GM23338 (cell line): ENCODE measurements at regions not wholly inside any gene's neighbourhood (a gene's known extent, or its start where the extent isn't known, plus 50 kb on each side); places are given as distances from the start of the nearest gene placed in this dataset.

ENCODE experiments used
- ATAC-seq: fragments of 200-7000 bp; cut with Tn5 transposase; 3 replicates; pipeline ENCODE4 v1.9.1; 2020
- DNase-seq: peaks from one replicate; pipeline ENCODE4 v3.0.0-alpha.2; 2015; ENCODE audit warnings: low spot score
- H2AFZ ChIP-seq: fragments of 200-600 bp; sonication (generic); 2 replicates; pipeline ENCODE4 v1.8.0; 2016; ENCODE audit warnings: antibody characterized with exemption, mild to moderate bottlenecking, moderate library complexity
- H3F3A ChIP-seq: fragments of 200-600 bp; sonication (generic); replicated peaks from 2 replicates; pipeline ENCODE4 v1.8.0; 2017; ENCODE audit warnings: antibody characterized with exemption, mixed run types, low read depth
- H3K27ac ChIP-seq: fragments of 200-600 bp; sonication (generic); 2 replicates; pipeline ENCODE4 v1.6.1; 2016; ENCODE audit warnings: low read depth
- H3K27me3 ChIP-seq: fragments of 200-600 bp; sonication (generic); 2 replicates; pipeline ENCODE4 v1.8.0; 2016; ENCODE audit warnings: mild to moderate bottlenecking, mixed run types, moderate library complexity; ENCODE audit not compliant: insufficient read depth
- H3K36me3 ChIP-seq: fragments of 200-600 bp; sonication (generic); 2 replicates; pipeline ENCODE4 v1.8.0; 2016; ENCODE audit warnings: mild to moderate bottlenecking; ENCODE audit not compliant: insufficient read depth
- H3K4me1 ChIP-seq: fragments of 200-600 bp; sonication (generic); 2 replicates; pipeline ENCODE4 v1.8.0; 2016; ENCODE audit warnings: mild to moderate bottlenecking, moderate library complexity; ENCODE audit not compliant: insufficient read depth
- H3K4me2 ChIP-seq: fragments of 200-600 bp; sonication (generic); 2 replicates; pipeline ENCODE4 v1.7.1; 2017; ENCODE audit warnings: mixed run types
- H3K4me3 ChIP-seq: fragments of 200-600 bp; sonication (generic); 2 replicates; pipeline ENCODE4 v1.6.1; 2016; ENCODE audit warnings: mixed run types
- H3K79me2 ChIP-seq: fragments of 200-600 bp; sonication (generic); replicated peaks from 2 replicates; pipeline ENCODE4 v1.8.0; 2017; ENCODE audit warnings: mild to moderate bottlenecking; ENCODE audit not compliant: insufficient read depth
- H3K9me2 ChIP-seq: fragments of 200-600 bp; sonication (generic); 2 replicates; pipeline ENCODE4 v1.8.0; 2017; ENCODE audit not compliant: insufficient read depth
- H4K20me1 ChIP-seq: fragments of 200-600 bp; sonication (generic); replicated peaks from 2 replicates; pipeline ENCODE4 v1.8.0; 2017; ENCODE audit warnings: mild to moderate bottlenecking; ENCODE audit not compliant: insufficient read depth
- H3K27ac Mint-ChIP-seq: 2 replicates; pipeline ENCODE4 v1.8.0; 2020; ENCODE audit warnings: inconsistent platforms, mild to moderate bottlenecking, moderate library complexity, mixed read lengths
- H3K27me3 Mint-ChIP-seq: 3 replicates; pipeline ENCODE4 v1.8.0; 2022; ENCODE audit warnings: low read depth, mild to moderate bottlenecking, moderate library complexity, mixed read lengths, inconsistent platforms; ENCODE audit not compliant: insufficient read depth, poor library complexity
- H3K36me3 Mint-ChIP-seq: 3 replicates; pipeline ENCODE4 v1.8.0; 2021; ENCODE audit warnings: low read depth, mild to moderate bottlenecking, inconsistent platforms, moderate library complexity, mixed read lengths
- H3K4me1 Mint-ChIP-seq: 3 replicates; pipeline ENCODE4 v1.8.0; 2020; ENCODE audit warnings: mild to moderate bottlenecking, inconsistent platforms, mixed read lengths
- H3K4me3 Mint-ChIP-seq: 3 replicates; pipeline ENCODE4 v1.8.0; 2021; ENCODE audit warnings: moderate library complexity, mild to moderate bottlenecking, inconsistent platforms, mixed read lengths
- H3K9me3 Mint-ChIP-seq: 3 replicates; pipeline ENCODE4 v1.8.0; 2020; ENCODE audit warnings: moderate library complexity, mild to moderate bottlenecking, inconsistent platforms, mixed read lengths
- CREB1 ChIP-seq: fragments of 250-450 bp; sonication (Bioruptor Pico); IDR thresholded peaks from 2 replicates; pipeline ENCODE4 v1.5.0; 2020; ENCODE audit warnings: low read depth, mild to moderate bottlenecking, moderate library complexity
- CTCF ChIP-seq, 2 experiments: fragments of 200-600 bp in 1 of 2; sonication (generic) in 1 of 2; conservative IDR thresholded peaks; 2 replicates each; pipeline versions ENCODE4 v1.5.1 to v1.6.1; 2016 to 2017; ENCODE audit warnings: antibody characterized with exemption in 2 of 2, low read depth in 2 of 2, mild to moderate bottlenecking in 2 of 2, moderate library complexity in 1 of 2
- EZH2 ChIP-seq: fragments of 200-600 bp; sonication (generic); IDR thresholded peaks from one replicate; pipeline ENCODE4 v1.8.0; 2017; ENCODE audit warnings: antibody characterized with exemption, mild to moderate bottlenecking, low read depth; ENCODE audit not compliant: unreplicated experiment
- EZH2phosphoT487 ChIP-seq: fragments of 200-600 bp; sonication (generic); IDR thresholded peaks from one replicate; pipeline ENCODE4 v1.8.1; 2018; ENCODE audit warnings: antibody characterized with exemption; ENCODE audit not compliant: unreplicated experiment
- JUNB ChIP-seq: IDR thresholded peaks from one replicate; pipeline ENCODE4 v1.6.1; 2016; ENCODE audit warnings: antibody characterized with exemption; ENCODE audit not compliant: unreplicated experiment
- NANOG ChIP-seq: IDR thresholded peaks from 2 replicates; pipeline ENCODE4 v1.6.1; 2016; ENCODE audit warnings: antibody characterized with exemption, borderline replicate concordance
- POLR2AphosphoS5 ChIP-seq: IDR thresholded peaks from 2 replicates; pipeline ENCODE4 v1.6.1; 2016; ENCODE audit warnings: antibody characterized with exemption, low read depth
- STAT1 ChIP-seq: IDR thresholded peaks from one replicate; pipeline ENCODE4 v1.6.1; 2016; ENCODE audit warnings: antibody characterized with exemption; ENCODE audit not compliant: unreplicated experiment
- ZNF114 ChIP-seq: fragments of 250-450 bp; sonication (Bioruptor Pico); IDR thresholded peaks from 2 replicates; pipeline ENCODE4 v1.5.0; 2020; ENCODE audit warnings: mild to moderate bottlenecking, moderate library complexity
- ZNF331 ChIP-seq: fragments of 250-450 bp; sonication (Bioruptor Pico); IDR thresholded peaks from 2 replicates; pipeline ENCODE4 v1.5.0; 2020; ENCODE audit warnings: low read depth, mild to moderate bottlenecking, moderate library complexity
- ZNF462 ChIP-seq: fragments of 250-450 bp; sonication (Bioruptor Pico); IDR thresholded peaks from 2 replicates; pipeline ENCODE4 v1.5.0; 2020; ENCODE audit warnings: mild to moderate bottlenecking, moderate library complexity
- TF ChIP-seq, protein P1 (sequence below): IDR thresholded peaks from 2 replicates; pipeline ENCODE4 v1.6.1; 2016; ENCODE audit warnings: antibody characterized with exemption
- TF ChIP-seq, protein P2 (sequence below): IDR thresholded peaks from one replicate; pipeline ENCODE4 v1.6.1; 2018; ENCODE audit warnings: antibody characterized with exemption; ENCODE audit not compliant: unreplicated experiment

- peaks cover 2% of the 10 kb centered on the region for H3K27me3 Mint-ChIP-seq
- H3K4me1 Mint-ChIP-seq = peaks cover 2% of the 10 kb centered on the region
- ATAC-seq = no peak
- Histone ChIP-seq H3K27ac (no peak overlapping the region), H3K4me2 (no peak overlapping the region), H3K79me2 (no peaks in the 10 kb centered on the region), H4K20me1 (no peaks in the 10 kb centered on the region), H3K9me2 (0 out of 2 replicates have a peak, but pooled peaks cover 4% of the 10 kb centered on the region), H3K4me3 (no peak overlapping the region), H3F3A (no peaks in the 10 kb centered on the region), H3K27me3 (no peaks in the 10 kb centered on the region), H3K36me3 (no peaks in the 10 kb centered on the region), H3K4me1 (no peaks in the 10 kb centered on the region; the same call in 1 of the 2 replicates), H2AFZ (no peak overlapping the region)
- TF ChIP-seq, protein P1, sequence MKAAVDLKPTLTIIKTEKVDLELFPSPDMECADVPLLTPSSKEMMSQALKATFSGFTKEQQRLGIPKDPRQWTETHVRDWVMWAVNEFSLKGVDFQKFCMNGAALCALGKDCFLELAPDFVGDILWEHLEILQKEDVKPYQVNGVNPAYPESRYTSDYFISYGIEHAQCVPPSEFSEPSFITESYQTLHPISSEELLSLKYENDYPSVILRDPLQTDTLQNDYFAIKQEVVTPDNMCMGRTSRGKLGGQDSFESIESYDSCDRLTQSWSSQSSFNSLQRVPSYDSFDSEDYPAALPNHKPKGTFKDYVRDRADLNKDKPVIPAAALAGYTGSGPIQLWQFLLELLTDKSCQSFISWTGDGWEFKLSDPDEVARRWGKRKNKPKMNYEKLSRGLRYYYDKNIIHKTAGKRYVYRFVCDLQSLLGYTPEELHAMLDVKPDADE = no peak
- TF ChIP-seq EZH2 (no peak), NANOG (no peak), CTCF (conservative IDR thresholded peaks at IDR 0.05; ENCODE audit: low read depth in 2 of 2) (no peak), STAT1 (no peak), JUNB (no peak), EZH2phosphoT487 (no peak), ZNF331 (CRISPR knock-in tag) (no peak), ZNF462 (no peak), ZNF114 (CRISPR knock-in tag) (no peak), POLR2AphosphoS5 (no peak), CREB1 (CRISPR knock-in tag) (no peak)
- TF ChIP-seq, protein P2, sequence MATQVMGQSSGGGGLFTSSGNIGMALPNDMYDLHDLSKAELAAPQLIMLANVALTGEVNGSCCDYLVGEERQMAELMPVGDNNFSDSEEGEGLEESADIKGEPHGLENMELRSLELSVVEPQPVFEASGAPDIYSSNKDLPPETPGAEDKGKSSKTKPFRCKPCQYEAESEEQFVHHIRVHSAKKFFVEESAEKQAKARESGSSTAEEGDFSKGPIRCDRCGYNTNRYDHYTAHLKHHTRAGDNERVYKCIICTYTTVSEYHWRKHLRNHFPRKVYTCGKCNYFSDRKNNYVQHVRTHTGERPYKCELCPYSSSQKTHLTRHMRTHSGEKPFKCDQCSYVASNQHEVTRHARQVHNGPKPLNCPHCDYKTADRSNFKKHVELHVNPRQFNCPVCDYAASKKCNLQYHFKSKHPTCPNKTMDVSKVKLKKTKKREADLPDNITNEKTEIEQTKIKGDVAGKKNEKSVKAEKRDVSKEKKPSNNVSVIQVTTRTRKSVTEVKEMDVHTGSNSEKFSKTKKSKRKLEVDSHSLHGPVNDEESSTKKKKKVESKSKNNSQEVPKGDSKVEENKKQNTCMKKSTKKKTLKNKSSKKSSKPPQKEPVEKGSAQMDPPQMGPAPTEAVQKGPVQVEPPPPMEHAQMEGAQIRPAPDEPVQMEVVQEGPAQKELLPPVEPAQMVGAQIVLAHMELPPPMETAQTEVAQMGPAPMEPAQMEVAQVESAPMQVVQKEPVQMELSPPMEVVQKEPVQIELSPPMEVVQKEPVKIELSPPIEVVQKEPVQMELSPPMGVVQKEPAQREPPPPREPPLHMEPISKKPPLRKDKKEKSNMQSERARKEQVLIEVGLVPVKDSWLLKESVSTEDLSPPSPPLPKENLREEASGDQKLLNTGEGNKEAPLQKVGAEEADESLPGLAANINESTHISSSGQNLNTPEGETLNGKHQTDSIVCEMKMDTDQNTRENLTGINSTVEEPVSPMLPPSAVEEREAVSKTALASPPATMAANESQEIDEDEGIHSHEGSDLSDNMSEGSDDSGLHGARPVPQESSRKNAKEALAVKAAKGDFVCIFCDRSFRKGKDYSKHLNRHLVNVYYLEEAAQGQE = no peak
- no peaks in the 10 kb centered on the region for H3K36me3 Mint-ChIP-seq
- H3K4me3 Mint-ChIP-seq = no peak overlapping the region
- H3K9me3 Mint-ChIP-seq = no peaks in the 10 kb centered on the region; the same call in 2 of the 3 replicates
- no peak overlapping the region for H3K27ac Mint-ChIP-seq
- no peak for DNase-seq
Measured at GRCh38 chr10:18859659-18860058, 188.9 kb upstream of the MALRD1 start.
